ENCODE measurements at regions not wholly inside any gene's neighbourhood (a gene's known extent, or its start where the extent isn't known, plus 50 kb on each side); places are given as distances from the start of the nearest gene placed in this dataset.

DNA sequence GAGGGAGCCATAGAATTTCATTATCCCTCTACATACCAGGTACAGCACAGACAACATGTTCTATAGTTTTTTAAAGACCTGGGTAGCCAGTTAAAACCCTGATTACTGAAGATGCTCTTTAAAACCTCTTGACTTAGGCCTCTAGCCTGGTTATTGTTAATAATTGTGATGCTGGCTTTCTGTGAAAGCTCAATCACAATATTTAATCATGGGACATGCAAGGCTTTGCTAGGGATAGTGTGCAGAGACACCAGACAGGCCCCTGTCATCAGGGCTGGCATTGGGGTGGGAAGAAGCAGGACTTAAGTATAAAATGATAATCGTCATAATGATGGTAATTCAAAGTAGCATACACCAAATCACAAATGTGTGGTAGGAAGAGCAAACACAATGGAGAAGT lies 274.4 kb downstream of the PTBP2 start:
- DNase-seq (ENCODE audit: low read depth), result no peak

DNA sequence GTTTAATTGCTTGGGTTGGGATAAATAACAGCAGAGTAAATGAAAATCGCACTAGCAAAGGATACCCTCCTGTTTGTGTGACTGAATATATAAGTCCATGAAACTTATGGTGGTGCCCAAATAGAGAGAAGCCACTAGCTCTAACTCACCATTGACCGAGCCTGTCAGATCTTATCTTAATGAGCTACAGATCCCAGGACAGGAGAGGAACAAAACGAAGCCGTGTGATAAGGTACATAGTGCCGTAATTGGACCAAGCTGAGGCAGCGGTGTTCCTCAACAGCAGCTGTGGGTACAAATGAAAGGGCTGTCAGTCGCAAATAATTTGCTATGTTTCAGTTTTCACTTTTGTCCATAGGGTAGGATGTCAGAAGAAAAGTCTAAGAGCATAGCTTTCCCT lies 276.1 kb downstream of the PTBP2 start:
- DNase-seq (ENCODE audit: low read depth), result no peak

DNA sequence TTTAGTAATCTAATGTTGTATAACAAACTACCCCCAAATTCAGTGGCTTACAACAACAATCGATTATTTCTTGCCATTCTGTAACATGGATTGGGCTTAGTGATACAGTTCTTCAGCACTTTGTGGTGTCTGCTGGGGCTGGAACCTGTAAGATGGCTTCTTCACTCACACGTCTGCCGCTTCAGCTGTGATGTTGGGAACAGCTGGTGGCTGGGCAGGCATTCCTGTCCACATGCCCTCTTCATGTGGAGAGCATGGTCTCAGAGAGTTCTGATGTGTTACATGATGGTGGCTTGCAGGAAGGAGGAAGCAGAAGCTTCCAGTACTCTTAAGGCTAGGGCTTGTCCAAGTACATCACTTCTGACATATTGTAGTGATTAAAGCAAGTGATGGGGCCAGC lies 276.9 kb downstream of the PTBP2 start:
- no peak for DNase-seq (ENCODE audit: low read depth)

DNA sequence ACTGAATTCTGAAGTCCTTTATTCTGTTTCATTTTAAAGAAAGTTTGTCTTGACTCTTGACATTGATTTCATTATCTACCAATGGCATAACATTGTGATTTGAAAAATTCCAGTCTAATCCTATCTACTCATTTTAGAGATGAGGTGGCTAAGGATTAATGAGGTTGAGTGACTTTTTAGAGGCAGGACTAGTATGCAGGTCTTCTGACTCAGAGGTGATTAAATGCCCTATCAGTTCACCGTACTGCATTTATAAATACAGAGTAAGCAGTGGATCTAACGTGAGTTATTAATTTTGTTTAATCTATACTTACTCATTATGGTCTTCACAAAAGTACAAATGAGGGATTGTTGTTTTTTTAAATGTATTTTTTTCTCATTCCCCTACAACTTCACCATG lies 277.6 kb downstream of the PTBP2 start:
- DNase-seq (ENCODE audit: low read depth), result no peak

DNA sequence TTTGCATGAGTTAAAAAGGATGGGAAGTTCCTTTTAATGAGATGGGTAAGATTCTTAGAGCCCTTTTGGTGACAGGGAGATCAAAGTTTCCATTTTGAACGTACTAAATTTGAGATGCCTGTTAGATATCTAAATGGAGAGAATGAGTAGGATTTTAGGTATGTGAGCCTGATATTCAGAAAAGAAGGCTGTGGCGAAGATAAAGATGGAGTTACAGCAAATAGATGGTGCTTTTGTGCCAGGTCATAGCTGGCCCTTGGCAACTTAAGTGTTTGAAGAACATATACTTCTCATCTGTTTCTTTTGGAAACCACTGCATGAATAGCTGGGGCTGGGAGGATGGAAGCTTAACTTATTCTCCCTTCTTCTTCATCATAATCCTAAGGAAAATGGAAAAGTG lies 282.5 kb downstream of the PTBP2 start:
- DNase-seq (ENCODE audit: low read depth), result no peak

DNA sequence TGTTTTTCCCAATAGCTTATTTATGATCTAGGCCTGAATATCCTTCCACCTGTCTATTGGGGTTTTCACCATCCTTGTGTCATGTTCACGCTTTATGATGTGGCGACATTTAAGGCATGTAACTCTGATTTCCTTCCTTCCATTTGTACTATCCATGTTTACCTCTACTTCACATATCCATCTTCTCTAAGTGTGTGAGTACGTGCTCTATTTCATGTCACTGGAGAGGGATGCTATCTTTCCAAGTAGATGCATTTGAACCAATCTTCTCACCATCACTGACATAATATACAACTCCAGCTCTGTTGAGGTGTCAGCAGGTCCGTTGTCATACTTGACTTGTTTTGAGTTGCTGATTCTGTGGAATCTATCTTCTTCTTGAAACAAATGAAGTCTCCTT lies 283.2 kb downstream of the PTBP2 start:
- no peak for DNase-seq (ENCODE audit: low read depth)

DNA sequence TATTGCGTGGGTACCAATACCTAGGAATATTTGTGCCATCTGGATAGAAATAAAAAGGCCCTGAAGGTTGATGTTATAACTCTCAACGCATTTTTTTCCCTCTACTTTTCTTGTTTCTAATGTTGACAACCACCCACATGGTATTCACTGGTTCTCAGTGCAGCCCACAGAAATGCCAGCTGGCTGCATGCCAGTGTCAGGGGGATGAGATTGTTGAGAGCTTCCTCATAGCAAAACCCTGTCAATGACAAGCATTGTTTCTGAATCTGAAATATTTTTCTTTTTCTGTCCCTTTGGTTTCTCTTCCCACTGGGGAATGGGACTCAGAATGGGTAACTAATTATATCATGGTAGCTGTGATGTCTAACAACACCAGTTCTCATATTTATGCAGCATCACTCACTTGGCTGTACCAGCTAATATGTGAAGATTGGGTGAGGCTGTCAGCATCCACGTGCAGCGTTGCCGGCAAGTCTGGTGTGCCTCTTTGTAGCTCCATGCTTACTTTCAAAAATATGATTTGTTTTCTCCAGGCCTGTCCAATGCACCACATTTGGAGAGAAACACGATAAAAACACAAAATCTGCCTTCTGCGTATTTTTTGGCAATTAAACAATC lies 284.6 kb downstream of the PTBP2 start:
- DNase-seq (ENCODE audit: low read depth), result no peak

DNA sequence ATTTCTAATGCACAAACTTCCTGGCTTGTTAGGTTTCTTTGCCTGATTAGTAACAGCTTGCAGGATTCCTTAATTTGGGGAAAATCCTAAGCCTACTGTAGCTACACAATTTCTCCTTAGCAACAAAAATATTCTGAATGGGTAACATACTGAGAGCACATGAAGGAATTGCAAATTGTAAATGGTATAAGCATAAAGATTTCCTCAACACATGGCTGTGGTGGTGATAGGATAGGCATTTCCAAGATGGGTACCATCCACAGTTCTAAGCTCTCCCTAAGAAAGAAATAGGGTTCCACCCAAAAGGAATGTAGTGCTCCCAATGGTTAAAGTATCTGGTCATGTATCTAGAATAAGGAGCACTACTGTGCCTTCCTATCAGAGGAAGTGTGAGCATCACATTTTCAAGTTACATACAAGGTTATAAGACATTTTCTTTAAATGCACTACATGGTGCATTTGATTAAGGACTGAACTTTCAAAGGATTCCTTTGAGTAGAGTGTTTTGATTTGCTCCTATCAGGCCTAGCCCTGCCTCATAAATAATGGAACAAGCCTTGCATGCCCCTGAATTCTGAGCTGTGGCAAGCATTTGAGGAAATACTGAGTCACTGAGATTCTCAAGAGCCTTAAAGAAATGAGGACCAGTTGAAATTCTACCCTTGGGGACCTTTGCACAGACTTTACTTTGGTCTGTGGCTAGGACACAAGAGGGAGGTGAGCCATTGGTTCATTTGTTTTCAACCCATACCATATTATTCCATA lies 286.4 kb downstream of the PTBP2 start:
- DNase-seq (ENCODE audit: low read depth), result no peak

DNA sequence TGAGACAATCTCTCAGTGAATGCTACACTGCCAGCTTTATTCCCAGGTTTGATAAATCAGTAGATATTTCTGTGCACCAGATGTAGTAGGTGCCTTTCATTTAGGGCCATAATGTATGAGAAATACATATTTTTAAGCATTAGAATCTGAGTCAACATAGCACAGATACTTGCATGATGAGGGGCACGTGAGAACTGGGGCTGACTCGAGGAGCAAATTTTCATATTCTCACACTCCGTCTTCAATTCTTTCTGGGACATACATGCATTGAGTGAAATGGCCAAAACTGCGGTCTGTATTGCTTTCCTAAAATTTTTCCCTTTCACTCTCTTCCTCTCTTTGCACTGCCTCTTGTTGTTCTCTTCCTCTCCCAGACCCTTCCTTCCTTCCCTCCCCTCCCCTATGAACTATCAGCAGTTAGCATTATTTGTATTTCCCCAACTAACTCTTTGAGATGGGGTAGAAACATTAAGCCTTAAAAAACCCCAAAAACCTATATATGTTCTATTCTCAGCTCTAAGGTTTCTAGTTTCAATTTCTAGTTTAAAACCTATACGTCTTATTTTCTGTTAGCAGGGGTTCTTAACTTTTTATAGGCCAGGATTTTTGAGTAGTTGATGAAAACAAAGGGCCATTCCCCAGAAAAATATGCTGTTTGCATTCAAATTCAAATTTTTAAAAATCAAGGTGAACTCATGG lies 289.1 kb downstream of the PTBP2 start:
- no peak for DNase-seq (ENCODE audit: low read depth)

DNA sequence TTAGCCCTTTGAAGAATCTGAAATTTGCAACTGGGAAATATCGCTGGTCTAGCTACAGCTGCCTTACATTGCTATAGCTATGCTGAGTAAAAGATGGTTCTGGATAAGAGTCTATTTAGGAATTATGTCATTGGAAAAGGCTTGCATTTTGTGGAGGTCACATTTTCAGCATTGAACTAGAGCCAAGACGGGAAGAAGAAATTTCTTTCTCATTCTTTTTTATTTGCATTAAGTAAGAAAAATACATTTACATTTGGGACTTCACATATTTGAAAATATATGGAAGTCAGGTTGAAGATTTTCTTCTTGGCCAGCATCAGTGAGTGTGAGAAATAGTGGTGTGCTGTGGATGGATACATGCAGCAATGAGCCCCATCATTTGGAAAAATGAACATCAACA lies 291.6 kb downstream of the PTBP2 start:
- no peak for DNase-seq (ENCODE audit: low read depth)

DNA sequence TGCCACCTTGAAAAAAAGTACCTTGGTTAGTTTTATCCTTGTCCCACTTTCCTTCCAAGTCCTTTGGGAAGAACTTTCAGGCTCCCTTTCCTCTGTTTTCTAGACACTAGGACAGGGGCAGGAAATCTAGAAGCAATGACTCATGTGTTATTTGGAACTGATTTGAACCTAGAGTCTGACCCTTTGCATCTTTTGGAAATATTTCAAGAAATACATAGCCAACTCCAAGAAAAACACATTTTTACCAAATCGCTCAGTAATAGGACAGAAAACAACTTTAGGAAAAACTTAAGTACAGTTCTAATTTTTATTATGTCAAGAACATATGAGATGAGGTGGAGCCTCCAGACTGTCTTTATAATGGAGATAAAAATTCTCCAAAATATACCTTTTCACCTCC lies 292.4 kb downstream of the PTBP2 start:
- no peak for DNase-seq (ENCODE audit: low read depth)

DNA sequence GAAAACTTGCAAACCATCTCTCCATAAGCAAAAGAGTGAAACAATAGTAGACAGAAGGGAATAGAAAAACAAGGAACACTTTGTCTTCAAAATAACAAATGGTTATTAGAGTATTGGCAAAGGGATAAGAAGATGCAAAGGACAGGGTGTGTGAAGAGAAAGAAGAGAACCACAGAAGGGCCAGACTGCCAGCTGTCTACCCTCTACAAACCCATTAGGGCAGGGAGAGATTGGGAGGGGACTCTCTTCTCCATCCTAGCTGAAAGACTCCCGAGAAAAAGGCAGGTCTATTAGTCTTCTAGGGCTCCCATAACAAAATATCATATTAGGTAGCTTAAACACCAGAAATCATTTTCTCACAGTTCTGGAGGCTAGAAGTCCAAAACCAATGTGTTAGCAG lies 292.8 kb downstream of the PTBP2 start:
- no peak for DNase-seq (ENCODE audit: low read depth)

DNA sequence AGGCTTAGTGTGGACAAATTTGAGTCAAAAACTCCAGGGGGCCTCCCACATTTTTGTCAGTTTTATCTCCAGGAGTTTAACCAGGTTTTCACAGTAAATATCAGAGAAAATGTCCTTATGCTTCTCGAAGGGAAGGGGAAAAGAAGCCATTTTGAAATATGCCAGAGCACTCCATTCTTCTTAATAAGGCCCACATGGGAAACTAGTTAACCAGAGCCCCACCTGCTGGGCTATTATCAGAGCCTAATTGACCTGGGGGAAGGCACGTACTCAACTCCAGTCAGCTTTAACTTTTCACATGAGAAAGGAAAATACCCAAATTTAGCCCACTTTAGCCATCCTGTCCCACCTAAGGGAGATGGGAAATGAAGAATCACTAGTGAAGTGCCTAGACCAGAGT lies 296.3 kb downstream of the PTBP2 start:
- DNase-seq (ENCODE audit: low read depth), result no peak
